ENCODE measurements at regions not wholly inside any gene's neighbourhood (a gene's known extent, or its start where the extent isn't known, plus 50 kb on each side); places are given as distances from the start of the nearest gene placed in this dataset.

DNA sequence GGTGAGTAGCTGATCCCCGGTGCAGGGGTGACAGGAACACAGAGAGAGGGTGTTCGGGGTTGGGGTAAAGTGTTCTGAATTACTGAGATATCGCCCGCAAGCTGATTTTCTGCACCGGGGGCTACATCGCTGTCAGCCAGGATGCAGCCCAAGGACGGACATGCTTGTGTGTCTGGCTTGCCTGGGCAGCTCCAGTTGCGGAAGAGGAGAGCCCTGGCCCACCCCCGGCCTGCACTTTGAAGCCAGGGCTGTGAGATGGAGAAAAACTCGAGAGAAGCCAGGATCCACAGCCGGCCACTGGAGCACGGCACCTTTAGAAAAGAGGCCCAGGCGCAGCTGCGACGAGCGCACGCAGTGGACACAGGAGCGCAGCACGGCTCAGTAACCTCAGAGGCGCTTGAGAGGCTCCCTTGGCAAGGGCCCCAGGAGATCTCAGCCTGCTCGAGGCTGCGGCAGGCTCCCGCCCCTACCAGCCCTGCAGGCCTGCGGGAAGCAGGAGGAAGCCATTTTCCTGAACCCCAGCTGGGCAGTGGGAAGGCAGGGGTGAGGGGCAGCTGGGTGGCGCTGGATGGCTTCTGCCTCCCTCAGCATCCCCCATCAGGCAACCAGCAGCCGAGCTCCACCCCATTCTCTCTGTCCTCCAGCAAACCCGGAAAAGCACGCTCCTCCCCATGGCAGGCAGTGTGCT, 59.2 kb downstream of the C9orf50 start:
- no peaks in the 10 kb centered on the region for H3K4me1 ChIP-seq
- ATAC-seq (no peak), DNase-seq (no peak)
- H3K27me3 ChIP-seq, result no peaks in the 10 kb centered on the region
- TF ChIP-seq CTCF (IDR thresholded peaks at IDR 0.05 in 4 of 5, conservative IDR thresholded peaks at IDR 0.05 in 1 of 5) (no peak), POLR2A (IDR thresholded peaks at IDR 0.05) (no peak)
- in situ Hi-C loops (cut with MboI; ENCODE audit: low sequenced_read_pairs in 4 of 4) (loop anchor here in 1 of 4 donors (25.0 kb wide), 1 partner anchor 99 kb away; no protein-coding TSS in a partner anchor), intact Hi-C loops (cut with DNase I; ENCODE audit: low total_unique reads) (no loop called here)
- no peaks in the 10 kb centered on the region for H3K9me3 ChIP-seq
- H3K36me3 ChIP-seq, result no peaks in the 10 kb centered on the region
- H3K27ac ChIP-seq, result no peak overlapping the region
- no peak overlapping the region for H3K4me3 ChIP-seq

DNA sequence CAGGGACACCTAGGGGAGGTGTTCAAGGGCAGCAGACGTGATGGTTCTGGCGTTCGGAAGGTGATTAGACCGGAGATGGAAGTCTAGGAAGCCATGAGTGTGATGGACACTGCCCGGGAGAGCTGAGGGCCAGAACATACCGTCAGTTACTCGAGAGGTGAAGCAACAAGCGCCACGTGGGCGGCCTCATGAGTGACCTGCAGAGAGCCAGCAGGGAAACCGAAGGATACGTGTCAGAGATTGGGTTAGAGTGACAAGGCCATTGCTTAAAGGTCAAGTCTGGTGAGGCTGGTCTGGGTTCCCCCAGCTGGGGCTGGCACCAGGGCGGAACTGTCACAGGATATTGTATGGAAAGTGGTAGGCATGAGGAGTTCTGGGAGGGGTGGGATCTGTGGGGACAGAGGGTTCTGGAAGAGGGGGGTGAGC, 60.0 kb downstream of the C9orf50 start:
- Histone ChIP-seq H3K4me1 (no peaks in the 10 kb centered on the region), H3K9me3 (no peaks in the 10 kb centered on the region), H3K4me3 (no peak overlapping the region), H3K27me3 (no peaks in the 10 kb centered on the region), H3K27ac (no peak overlapping the region), H3K36me3 (no peaks in the 10 kb centered on the region)
- TF ChIP-seq CTCF (IDR thresholded peaks at IDR 0.05 in 4 of 5, conservative IDR thresholded peaks at IDR 0.05 in 1 of 5), result no peak
- no peak for TF ChIP-seq POLR2A (IDR thresholded peaks at IDR 0.05)
- DNase-seq (no peak), ATAC-seq (peak in 1 of 2 donors; percentile 17)
- in situ Hi-C loops (cut with MboI; ENCODE audit: low sequenced_read_pairs in 4 of 4), result loop anchor here in 1 of 4 donors (25.0 kb wide), 1 partner anchor 99 kb away; no protein-coding TSS in a partner anchor
- intact Hi-C loops (cut with DNase I; ENCODE audit: low total_unique reads), result no loop called here

GRCh38 chr9:129559506-129559881, 61.4 kb downstream of the C9orf50 start:
- Histone ChIP-seq H3K36me3 (no peaks in the 10 kb centered on the region), H3K27ac (no peak overlapping the region), H3K27me3 (no peaks in the 10 kb centered on the region), H3K9me3 (no peaks in the 10 kb centered on the region), H3K4me3 (no peak overlapping the region), H3K4me1 (no peaks in the 10 kb centered on the region)
- in situ Hi-C loops (cut with MboI; ENCODE audit: low sequenced_read_pairs in 4 of 4), result loop anchor here in 1 of 4 donors (25.0 kb wide), 1 partner anchor 97 kb away; no protein-coding TSS in a partner anchor
- no peak for DNase-seq
- no peak for ATAC-seq
- no peak for TF ChIP-seq CTCF (IDR thresholded peaks at IDR 0.05 in 4 of 5, conservative IDR thresholded peaks at IDR 0.05 in 1 of 5)
- no peak for TF ChIP-seq POLR2A (IDR thresholded peaks at IDR 0.05)
- intact Hi-C loops (cut with DNase I; ENCODE audit: low total_unique reads), result no loop called here

DNA sequence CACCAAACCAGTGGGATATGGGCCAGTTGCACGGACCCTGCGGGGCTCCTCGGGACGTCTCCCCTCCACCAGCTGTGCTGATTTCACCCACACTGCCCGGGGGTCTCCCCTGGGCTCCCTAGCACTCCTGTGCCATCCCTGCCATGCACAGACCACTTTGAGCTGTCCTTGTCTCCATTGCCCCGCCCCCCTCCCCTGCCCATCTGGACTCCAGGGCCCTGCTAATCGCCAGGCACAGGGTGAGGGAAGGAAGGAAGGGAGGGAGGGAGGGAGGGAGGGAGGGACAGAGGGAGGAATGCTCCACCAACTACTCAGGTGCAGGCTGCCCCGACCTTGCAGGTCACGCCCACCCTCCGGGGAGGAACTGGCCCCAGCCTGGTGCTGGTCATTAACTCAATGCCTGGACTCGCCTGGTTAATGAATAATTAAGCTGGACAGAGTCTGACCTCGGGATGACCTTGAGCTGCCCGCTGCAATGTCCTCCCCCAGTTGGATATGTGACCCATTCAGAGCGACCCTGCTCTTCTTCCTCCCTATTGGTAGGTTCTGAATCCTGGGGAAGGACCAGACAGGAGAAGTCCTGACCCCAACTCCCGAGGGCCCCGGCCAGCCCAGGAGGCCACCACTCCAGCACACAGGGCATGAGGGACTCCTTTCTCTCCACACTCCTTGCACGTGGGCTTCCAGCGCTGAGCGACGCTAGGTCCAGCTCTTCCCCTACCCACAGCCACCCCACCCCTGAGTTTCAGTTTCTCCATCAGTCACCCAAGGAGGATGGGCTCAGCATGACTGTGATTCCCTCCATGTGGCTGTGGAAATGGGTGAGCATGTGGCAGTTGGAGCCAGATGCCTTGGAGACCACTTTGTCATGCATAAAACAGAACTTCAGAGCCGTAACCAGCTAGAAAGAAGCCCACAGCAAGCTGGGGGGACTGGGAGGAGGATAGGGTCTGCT, 62.1 kb downstream of the C9orf50 start:
- Histone ChIP-seq H3K27me3 (no peaks in the 10 kb centered on the region), H3K36me3 (no peaks in the 10 kb centered on the region), H3K27ac (no peak overlapping the region), H3K4me1 (no peaks in the 10 kb centered on the region), H3K9me3 (no peaks in the 10 kb centered on the region), H3K4me3 (no peak overlapping the region)
- no peak for DNase-seq
- in situ Hi-C loops (cut with MboI; ENCODE audit: low sequenced_read_pairs in 4 of 4) (loop anchor here in 1 of 4 donors (25.0 kb wide), 1 partner anchor 97 kb away; no protein-coding TSS in a partner anchor), intact Hi-C loops (cut with DNase I; ENCODE audit: low total_unique reads) (no loop called here)
- TF ChIP-seq POLR2A (IDR thresholded peaks at IDR 0.05) (no peak), CTCF (IDR thresholded peaks at IDR 0.05 in 4 of 5, conservative IDR thresholded peaks at IDR 0.05 in 1 of 5) (no peak)
- no peak for ATAC-seq
